ENCODE measurements at regions not wholly inside any gene's neighbourhood (a gene's known extent, or its start where the extent isn't known, plus 50 kb on each side); places are given as distances from the start of the nearest gene placed in this dataset.

DNA sequence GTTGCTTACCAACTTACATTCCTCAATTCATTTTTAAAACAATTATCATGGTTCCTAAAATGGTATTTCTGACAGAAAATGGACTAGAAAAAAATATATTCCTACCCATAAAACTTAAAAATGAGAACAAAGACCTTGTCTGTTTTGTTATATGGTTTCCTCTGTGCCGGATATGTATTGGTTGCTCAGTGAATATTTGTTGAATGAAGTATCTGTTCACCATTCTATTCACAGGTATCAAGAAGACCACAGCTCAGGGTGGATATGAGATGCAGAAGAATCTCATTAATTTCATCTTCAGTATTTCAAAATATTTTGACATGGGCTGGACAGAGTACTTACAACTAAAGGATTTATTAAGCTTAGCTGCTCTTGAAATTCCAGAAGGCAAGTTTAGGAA lies 58.1 kb downstream of the TUSC7 start:
- no peak overlapping the region for H3K4me3 ChIP-seq (IDR thresholded peaks at IDR 0.05; ENCODE audit: insufficient read depth, low read depth, low read length)
- H3K27ac ChIP-seq, result no peak overlapping the region
- H3K4me2 ChIP-seq, result no peak overlapping the region
- H3K9ac ChIP-seq, result no peak overlapping the region
- no peaks in the 10 kb centered on the region for H3K36me3 ChIP-seq (ENCODE audit: insufficient read depth)
- no peaks in the 10 kb centered on the region for H3K27me3 ChIP-seq (ENCODE audit: insufficient read depth, low read depth)
- H3K4me1 ChIP-seq (ENCODE audit: low read depth, poor library complexity, severe bottlenecking), result no peaks in the 10 kb centered on the region
- no peaks in the 10 kb centered on the region for H4K20me1 ChIP-seq (ENCODE audit: insufficient read depth)
- no peaks in the 10 kb centered on the region for H3K79me2 ChIP-seq (ENCODE audit: insufficient read depth, low read depth)
- no peak overlapping the region for H2AFZ ChIP-seq (ENCODE audit: low read depth)
- TF ChIP-seq, protein P1, sequence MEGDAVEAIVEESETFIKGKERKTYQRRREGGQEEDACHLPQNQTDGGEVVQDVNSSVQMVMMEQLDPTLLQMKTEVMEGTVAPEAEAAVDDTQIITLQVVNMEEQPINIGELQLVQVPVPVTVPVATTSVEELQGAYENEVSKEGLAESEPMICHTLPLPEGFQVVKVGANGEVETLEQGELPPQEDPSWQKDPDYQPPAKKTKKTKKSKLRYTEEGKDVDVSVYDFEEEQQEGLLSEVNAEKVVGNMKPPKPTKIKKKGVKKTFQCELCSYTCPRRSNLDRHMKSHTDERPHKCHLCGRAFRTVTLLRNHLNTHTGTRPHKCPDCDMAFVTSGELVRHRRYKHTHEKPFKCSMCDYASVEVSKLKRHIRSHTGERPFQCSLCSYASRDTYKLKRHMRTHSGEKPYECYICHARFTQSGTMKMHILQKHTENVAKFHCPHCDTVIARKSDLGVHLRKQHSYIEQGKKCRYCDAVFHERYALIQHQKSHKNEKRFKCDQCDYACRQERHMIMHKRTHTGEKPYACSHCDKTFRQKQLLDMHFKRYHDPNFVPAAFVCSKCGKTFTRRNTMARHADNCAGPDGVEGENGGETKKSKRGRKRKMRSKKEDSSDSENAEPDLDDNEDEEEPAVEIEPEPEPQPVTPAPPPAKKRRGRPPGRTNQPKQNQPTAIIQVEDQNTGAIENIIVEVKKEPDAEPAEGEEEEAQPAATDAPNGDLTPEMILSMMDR (conservative IDR thresholded peaks at IDR 0.05; ENCODE audit: low read depth, low read length), result no peak

GRCh38 chr3:116770815-116771450 lies 61.4 kb downstream of the TUSC7 start:
- no peak overlapping the region for H3K27ac ChIP-seq
- no peaks in the 10 kb centered on the region for H3K79me2 ChIP-seq (ENCODE audit: insufficient read depth, low read depth)
- TF ChIP-seq, protein P1 (conservative IDR thresholded peaks at IDR 0.05; ENCODE audit: low read depth, low read length), result peak; percentile 99
- no peak overlapping the region for H3K4me3 ChIP-seq (IDR thresholded peaks at IDR 0.05; ENCODE audit: insufficient read depth, low read depth, low read length)
- no peak overlapping the region for H3K4me2 ChIP-seq
- H3K9ac ChIP-seq, result no peak overlapping the region
- H2AFZ ChIP-seq (ENCODE audit: low read depth), result no peak overlapping the region
- H3K4me1 ChIP-seq (ENCODE audit: low read depth, poor library complexity, severe bottlenecking), result no peaks in the 10 kb centered on the region
- H3K36me3 ChIP-seq (ENCODE audit: insufficient read depth), result no peaks in the 10 kb centered on the region
- H4K20me1 ChIP-seq (ENCODE audit: insufficient read depth), result no peaks in the 10 kb centered on the region
- H3K27me3 ChIP-seq (ENCODE audit: insufficient read depth, low read depth), result no peaks in the 10 kb centered on the region

GRCh38 chr3:116776880-116777785 lies 67.6 kb downstream of the TUSC7 start:
- TF ChIP-seq, protein P1 (conservative IDR thresholded peaks at IDR 0.05; ENCODE audit: low read depth, low read length), result no peak
- no peak overlapping the region for H3K4me2 ChIP-seq
- no peaks in the 10 kb centered on the region for H3K4me1 ChIP-seq (ENCODE audit: low read depth, poor library complexity, severe bottlenecking)
- no peaks in the 10 kb centered on the region for H3K36me3 ChIP-seq (ENCODE audit: insufficient read depth)
- H3K79me2 ChIP-seq (ENCODE audit: insufficient read depth, low read depth), result no peaks in the 10 kb centered on the region
- no peak overlapping the region for H3K4me3 ChIP-seq (IDR thresholded peaks at IDR 0.05; ENCODE audit: insufficient read depth, low read depth, low read length)
- no peak overlapping the region for H3K27ac ChIP-seq
- no peak overlapping the region for H3K9ac ChIP-seq
- H3K27me3 ChIP-seq (ENCODE audit: insufficient read depth, low read depth), result no peaks in the 10 kb centered on the region
- no peaks in the 10 kb centered on the region for H4K20me1 ChIP-seq (ENCODE audit: insufficient read depth)
- H2AFZ ChIP-seq (ENCODE audit: low read depth), result no peak overlapping the region

GRCh38 chr3:116785226-116785625 lies 75.6 kb downstream of the TUSC7 start:
- Histone ChIP-seq H3K9ac (no peak overlapping the region), H3K4me3 (IDR thresholded peaks at IDR 0.05; ENCODE audit: insufficient read depth, low read depth, low read length) (no peak overlapping the region), H3K4me2 (no peak overlapping the region), H3K36me3 (ENCODE audit: insufficient read depth) (no peaks in the 10 kb centered on the region), H3K79me2 (ENCODE audit: insufficient read depth, low read depth) (no peaks in the 10 kb centered on the region), H3K4me1 (ENCODE audit: low read depth, poor library complexity, severe bottlenecking) (no peaks in the 10 kb centered on the region), H3K27ac (no peak overlapping the region), H4K20me1 (ENCODE audit: insufficient read depth) (no peaks in the 10 kb centered on the region), H2AFZ (ENCODE audit: low read depth) (no peak overlapping the region), H3K27me3 (ENCODE audit: insufficient read depth, low read depth) (no peaks in the 10 kb centered on the region)
- TF ChIP-seq, protein P1 (conservative IDR thresholded peaks at IDR 0.05; ENCODE audit: low read depth, low read length), result no peak

Measured in KMS-11 (cell line).